Gastroesophageal sphincter (tissue), 4 donors: ENCODE measurements at regions not wholly inside any gene's neighbourhood (a gene's known extent, or its start where the extent isn't known, plus 50 kb on each side); places are given as distances from the start of the nearest gene placed in this dataset.

Source experiments
- ATAC-seq: fragments of 150-250 bp; one replicate; pipeline ENCODE4 v1.9.1; 2016; ENCODE audit warnings: mild to moderate bottlenecking, moderate library complexity
- H3K27ac ChIP-seq, 4 donors: fragments of 200-600 bp; sonication (generic) in 3 of 4; 1 replicate in 3 of 4; 2 replicates in 1 of 4; pipeline ENCODE4 v1.5.1; 2016 to 2019
- H3K27me3 ChIP-seq: fragments of 200-600 bp; sonication (generic); one replicate; pipeline ENCODE4 v1.5.1; 2019
- H3K36me3 ChIP-seq, 2 donors: fragments of 200-600 bp; sonication (generic); one replicate each; pipeline ENCODE4 v1.5.1; 2019; ENCODE audit warnings: control low read depth in 1 of 2
- H3K4me1 ChIP-seq, 3 donors: fragments of 200-600 bp; sonication (generic); 1 replicate in 2 of 3; 2 replicates in 1 of 3; pipeline ENCODE4 v1.5.1; 2016 to 2019; ENCODE audit warnings: control low read depth in 2 of 3
- H3K4me3 ChIP-seq, 2 donors: fragments of 200-600 bp; sonication (generic); one replicate each; pipeline ENCODE4 v1.5.1; 2019; ENCODE audit warnings: mild to moderate bottlenecking in 1 of 2, moderate library complexity in 1 of 2
- H3K9me3 ChIP-seq, 3 donors: fragments of 200-600 bp; sonication (generic); one replicate each; pipeline ENCODE4 v1.5.1; 2017 to 2019; ENCODE audit warnings: control low read depth in 2 of 3
- CTCF ChIP-seq, 4 experiments: fragments of 200-600 bp in 2 of 4; fragments of 450-650 bp in 2 of 4; sonication (generic) in 1 of 4; IDR thresholded peaks; one replicate each; pipeline ENCODE4 v1.5.1; 2017 to 2019; ENCODE audit warnings: antibody characterized with exemption in 4 of 4, mild to moderate bottlenecking in 2 of 4, moderate library complexity in 2 of 4
- EP300 ChIP-seq: sonication (generic); formaldehyde crosslinking; IDR thresholded peaks from one replicate; pipeline ENCODE4 v1.6.1; 2017; ENCODE audit warnings: antibody characterized with exemption, mild to moderate bottlenecking
- POLR2A ChIP-seq, 2 donors: fragments of 450-650 bp; IDR thresholded peaks; one replicate each; pipeline ENCODE4 v1.6.1; 2017; ENCODE audit warnings: antibody characterized with exemption in 2 of 2, mild to moderate bottlenecking in 2 of 2, moderate library complexity in 1 of 2
- POLR2AphosphoS5 ChIP-seq: sonication (generic); formaldehyde crosslinking; IDR thresholded peaks from one replicate; pipeline ENCODE4 v1.6.1; 2017; ENCODE audit warnings: antibody characterized with exemption
- WGBS, 2 donors: methylation state at CpG; one replicate each; pipeline ENCODE4 v1.1.5; 2018; ENCODE audit warnings: low coverage in 1 of 2; 5-methylcytosine and 5-hydroxymethylcytosine counted together

GRCh38 chr5:68148096-68148495, 67.5 kb upstream of the PIK3R1 start:
- no peak for ATAC-seq

GRCh38 chr5:68147659-68148058, 67.9 kb upstream of the PIK3R1 start:
- no peaks in the 10 kb centered on the region for H3K4me1 ChIP-seq
- TF ChIP-seq EP300, result no peak
- no peak for TF ChIP-seq CTCF (IDR thresholded peaks at IDR 0.05)
- no peak for TF ChIP-seq POLR2AphosphoS5
- no peak for TF ChIP-seq POLR2A (IDR thresholded peaks at IDR 0.05)
- H3K36me3 ChIP-seq, result no peaks in the 10 kb centered on the region
- H3K27me3 ChIP-seq, result no peaks in the 10 kb centered on the region
- 85 to 87% methylated on average over 3 of the region's 3 CpGs for WGBS, 2 donors
- no peak overlapping the region for H3K4me3 ChIP-seq
- no peak for ATAC-seq
- no peak overlapping the region for H3K27ac ChIP-seq
- H3K9me3 ChIP-seq, result no peaks in the 10 kb centered on the region

More at GRCh38 chr5:68148096-68148495, 67.5 kb upstream of the PIK3R1 start:
- Histone ChIP-seq H3K27me3 (no peaks in the 10 kb centered on the region), H3K4me1 (no peaks in the 10 kb centered on the region), H3K4me3 (no peak overlapping the region), H3K27ac (no peak overlapping the region), H3K36me3 (no peaks in the 10 kb centered on the region), H3K9me3 (no peaks in the 10 kb centered on the region)
- WGBS, 2 donors, result 76 to 83% methylated on average over 3 of the region's 3 CpGs
- no peak for TF ChIP-seq POLR2AphosphoS5
- TF ChIP-seq POLR2A (IDR thresholded peaks at IDR 0.05), result no peak
- no peak for TF ChIP-seq CTCF (IDR thresholded peaks at IDR 0.05)
- TF ChIP-seq EP300, result no peak

- no peaks in the 10 kb centered on the region for H3K27me3 ChIP-seq
- TF ChIP-seq POLR2A (IDR thresholded peaks at IDR 0.05) (no peak), EP300 (no peak), POLR2AphosphoS5 (no peak), CTCF (IDR thresholded peaks at IDR 0.05) (no peak)
- ATAC-seq, result no peak
- 46 to 47% methylated on average over 3 to 4 of the region's 4 CpGs for WGBS, 2 donors
- no peaks in the 10 kb centered on the region for H3K36me3 ChIP-seq
- no peak overlapping the region for H3K4me3 ChIP-seq
- peaks cover 4 to 20% (median 5%) of the 10 kb centered on the region in 3 donors for H3K4me1 ChIP-seq
- H3K27ac ChIP-seq, result no peak overlapping the region
- no peaks in the 10 kb centered on the region for H3K9me3 ChIP-seq
Observed at GRCh38 chr5:68141494-68141893, 74.1 kb upstream of the PIK3R1 start.

- 95% methylated on average over 1 of the region's 1 CpG; no CpG with 5 or more reads in 1 of the 2 donors for WGBS, 2 donors
- peaks cover 4 to 20% (median 5%) of the 10 kb centered on the region in 3 donors for H3K4me1 ChIP-seq
- ATAC-seq, result no peak
- TF ChIP-seq CTCF (IDR thresholded peaks at IDR 0.05) (no peak), POLR2A (IDR thresholded peaks at IDR 0.05) (no peak), POLR2AphosphoS5 (no peak), EP300 (no peak)
- H3K27me3 ChIP-seq, result no peaks in the 10 kb centered on the region
- H3K9me3 ChIP-seq, result no peaks in the 10 kb centered on the region
- H3K4me3 ChIP-seq, result no peak overlapping the region
- H3K36me3 ChIP-seq, result no peaks in the 10 kb centered on the region
- no peak overlapping the region for H3K27ac ChIP-seq
Observed at GRCh38 chr5:68140763-68141162, 74.8 kb upstream of the PIK3R1 start.

GRCh38 chr5:68139611-68140441, 75.7 kb upstream of the PIK3R1 start:
- TF ChIP-seq CTCF (IDR thresholded peaks at IDR 0.05), result no peak
- TF ChIP-seq EP300, result no peak
- no peak for TF ChIP-seq POLR2A (IDR thresholded peaks at IDR 0.05)
- no peak for TF ChIP-seq POLR2AphosphoS5
- 84 to 89% methylated on average over 3 of the region's 3 CpGs for WGBS, 2 donors
- peaks cover 4 to 20% (median 5%) of the 10 kb centered on the region in 3 donors for H3K4me1 ChIP-seq
- H3K27ac ChIP-seq, result no peak overlapping the region
- no peaks in the 10 kb centered on the region for H3K9me3 ChIP-seq
- no peak overlapping the region for H3K4me3 ChIP-seq
- ATAC-seq, result no peak
- H3K36me3 ChIP-seq, result no peaks in the 10 kb centered on the region
- H3K27me3 ChIP-seq, result no peaks in the 10 kb centered on the region
